Tibial nerve (tissue), 4 donors: ENCODE measurements at regions not wholly inside any gene's neighbourhood (a gene's known extent, or its start where the extent isn't known, plus 50 kb on each side); places are given as distances from the start of the nearest gene placed in this dataset.

Experiments used
- DNase-seq, 2 donors: peaks; one replicate each; pipeline ENCODE4 v3.0.0-alpha.2; 2019; ENCODE audit warnings: low spot score in 2 of 2
- H3K27ac ChIP-seq, 4 donors: fragments of 200-600 bp; sonication (generic) in 3 of 4; one replicate each; pipeline ENCODE4 v1.5.1; 2017 to 2019; ENCODE audit warnings: mild to moderate bottlenecking in 1 of 4
- H3K27me3 ChIP-seq, 2 donors: fragments of 200-600 bp; sonication (generic) in 1 of 2; one replicate each; pipeline versions ENCODE4 v1.5.1 to v1.6.0; 2017 to 2019
- H3K36me3 ChIP-seq, 3 donors: fragments of 200-600 bp; sonication (generic); one replicate each; pipeline ENCODE4 v1.5.1; 2018 to 2019
- H3K4me1 ChIP-seq, 4 donors: fragments of 200-600 bp; sonication (generic) in 3 of 4; one replicate each; pipeline ENCODE4 v1.5.1; 2017 to 2019
- H3K4me3 ChIP-seq, 4 donors: fragments of 200-600 bp; sonication (generic) in 3 of 4; one replicate each; pipeline ENCODE4 v1.5.1; 2017 to 2019; ENCODE audit warnings: mild to moderate bottlenecking in 1 of 4, moderate library complexity in 1 of 4
- H3K9me3 ChIP-seq, 4 donors: fragments of 200-600 bp; sonication (generic) in 3 of 4; one replicate each; pipeline ENCODE4 v1.5.1; 2017 to 2019
- CTCF ChIP-seq, 5 experiments: fragments of 200-600 bp in 3 of 5; fragments of 450-650 bp in 2 of 5; sonication (generic) in 3 of 5; IDR thresholded peaks; one replicate each; pipeline ENCODE4 v1.5.1; 2016 to 2019; ENCODE audit warnings: antibody characterized with exemption in 5 of 5, mild to moderate bottlenecking in 3 of 5, moderate library complexity in 2 of 5
- EP300 ChIP-seq, 2 donors: sonication (generic); formaldehyde crosslinking; IDR thresholded peaks; one replicate each; pipeline ENCODE4 v1.6.1; 2017; ENCODE audit warnings: antibody characterized with exemption in 2 of 2, mild to moderate bottlenecking in 1 of 2
- POLR2A ChIP-seq, 2 donors: fragments of 450-650 bp; IDR thresholded peaks; one replicate each; pipeline ENCODE4 v1.6.1; 2017; ENCODE audit warnings: antibody characterized with exemption in 2 of 2, mild to moderate bottlenecking in 2 of 2, moderate library complexity in 2 of 2
- WGBS, 2 donors: methylation state at CpG; one replicate each; pipeline ENCODE4 v1.1.5; 2018; 5-methylcytosine and 5-hydroxymethylcytosine counted together

GRCh38 chr16:5510819-5511370 is 413.3 kb upstream of the EEF2KMT start:
- H3K27me3 ChIP-seq, result no peaks in the 10 kb centered on the region
- no peak overlapping the region for H3K4me3 ChIP-seq
- DNase-seq, result no peak
- peaks cover 0 to 6% (median 0%) of the 10 kb centered on the region in 4 donors for H3K9me3 ChIP-seq
- 32 to 35% methylated on average over 5 of the region's 5 CpGs for WGBS, 2 donors
- no peaks in the 10 kb centered on the region for H3K36me3 ChIP-seq
- peak overlapping the region in 1 of 4 donors; percentile 40 for H3K27ac ChIP-seq
- no peak for TF ChIP-seq CTCF (IDR thresholded peaks at IDR 0.05)
- TF ChIP-seq EP300 (IDR thresholded peaks at IDR 0.05), result no peak
- TF ChIP-seq POLR2A (IDR thresholded peaks at IDR 0.05), result no peak
- no peaks in the 10 kb centered on the region for H3K4me1 ChIP-seq

- Histone ChIP-seq H3K4me3 (no peak overlapping the region), H3K36me3 (no peaks in the 10 kb centered on the region), H3K27me3 (no peaks in the 10 kb centered on the region), H3K4me1 (no peaks in the 10 kb centered on the region), H3K27ac (peak overlapping the region in 1 of 4 donors; percentile 40), H3K9me3 (no peaks in the 10 kb centered on the region)
- TF ChIP-seq CTCF (IDR thresholded peaks at IDR 0.05) (no peak), POLR2A (IDR thresholded peaks at IDR 0.05) (no peak), EP300 (IDR thresholded peaks at IDR 0.05) (no peak)
- WGBS, 2 donors, result 92 to 93% methylated on average over 9 of the region's 9 CpGs
- DNase-seq, result no peak
Measured at GRCh38 chr16:5509794-5510193, 412.2 kb upstream of the EEF2KMT start.

- no peaks in the 10 kb centered on the region for H3K9me3 ChIP-seq
- DNase-seq, result no peak
- H3K4me1 ChIP-seq, result no peaks in the 10 kb centered on the region
- TF ChIP-seq EP300 (IDR thresholded peaks at IDR 0.05) (no peak), POLR2A (IDR thresholded peaks at IDR 0.05) (no peak), CTCF (IDR thresholded peaks at IDR 0.05) (no peak)
- no peaks in the 10 kb centered on the region for H3K36me3 ChIP-seq
- H3K27ac ChIP-seq, result peak overlapping the region in 1 of 4 donors; percentile 20
- H3K27me3 ChIP-seq, result no peaks in the 10 kb centered on the region
- H3K4me3 ChIP-seq, result no peak overlapping the region
- 75 to 85% methylated on average over 7 of the region's 7 CpGs for WGBS, 2 donors
Measured at GRCh38 chr16:5509336-5509735, 411.7 kb upstream of the EEF2KMT start.

- H3K27ac ChIP-seq, result no peak overlapping the region
- DNase-seq, result no peak
- H3K9me3 ChIP-seq, result no peaks in the 10 kb centered on the region
- 84% methylated on average over 6 of the region's 6 CpGs for WGBS, 2 donors
- H3K27me3 ChIP-seq, result no peaks in the 10 kb centered on the region
- TF ChIP-seq POLR2A (IDR thresholded peaks at IDR 0.05) (no peak), CTCF (IDR thresholded peaks at IDR 0.05) (no peak)
- no peak overlapping the region for H3K4me3 ChIP-seq
- no peaks in the 10 kb centered on the region for H3K36me3 ChIP-seq
- H3K4me1 ChIP-seq, result no peaks in the 10 kb centered on the region
Measured at GRCh38 chr16:5508371-5508770, 410.8 kb upstream of the EEF2KMT start.

GRCh38 chr16:5506021-5506420 is 408.4 kb upstream of the EEF2KMT start:
- H3K36me3 ChIP-seq, result no peaks in the 10 kb centered on the region
- H3K27ac ChIP-seq, result no peak overlapping the region
- H3K4me3 ChIP-seq, result no peak overlapping the region
- TF ChIP-seq EP300 (IDR thresholded peaks at IDR 0.05), result no peak
- no peak for TF ChIP-seq POLR2A (IDR thresholded peaks at IDR 0.05)
- TF ChIP-seq CTCF (IDR thresholded peaks at IDR 0.05), result no peak
- no peaks in the 10 kb centered on the region for H3K4me1 ChIP-seq
- 61 to 62% methylated on average over 7 of the region's 7 CpGs for WGBS, 2 donors
- no peaks in the 10 kb centered on the region for H3K9me3 ChIP-seq
- no peaks in the 10 kb centered on the region for H3K27me3 ChIP-seq
- no peak for DNase-seq
